GM20000 (cell line): ENCODE measurements at regions not wholly inside any gene's neighbourhood (a gene's known extent, or its start where the extent isn't known, plus 50 kb on each side); places are given as distances from the start of the nearest gene placed in this dataset.
"Not testable (repeated sequence)": the region's sequence is repeated elsewhere in the genome, so short reads cannot be mapped to it uniquely, and the experiment has no call there.

Experiments
- DNase-seq: peaks from one replicate; pipeline ENCODE4 v3.0.0; 2012; ENCODE audit warnings: low spot score
- TF ChIP-seq, protein P1 (sequence below): IDR thresholded peaks from 2 replicates; pipeline ENCODE4 v1.5.1; 2012; ENCODE audit warnings: mild to moderate bottlenecking, control low read depth; ENCODE audit errors: extremely low read depth, missing control alignments

DNA sequence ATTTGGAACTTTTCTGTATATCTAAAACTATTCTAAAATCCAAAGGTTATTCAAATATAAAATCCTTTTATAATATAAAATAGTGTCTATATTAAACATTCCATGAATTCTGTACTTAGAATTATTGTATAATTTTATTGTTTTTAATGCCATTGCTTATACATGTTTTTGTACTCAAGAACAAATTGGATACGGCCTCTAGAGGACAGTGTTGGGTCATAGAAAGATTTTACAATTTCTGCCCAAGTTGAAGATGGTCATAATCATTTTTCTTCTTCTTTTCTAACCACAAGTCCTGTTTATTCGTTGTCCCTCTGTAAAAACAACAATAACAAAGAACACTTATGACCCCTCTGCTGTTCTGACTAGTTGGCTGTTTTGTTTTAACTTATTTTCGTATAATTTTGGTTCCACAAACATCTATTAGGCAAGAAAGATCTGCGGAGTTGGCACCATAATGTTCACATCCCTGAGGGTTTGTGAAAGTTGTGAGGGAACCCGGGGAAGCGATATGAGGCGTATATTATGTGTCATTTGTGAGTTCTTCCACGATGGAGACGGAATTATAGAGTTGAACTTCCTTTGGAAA, 75.7 kb upstream of the KIF26B start:
- DNase-seq = no peak
- TF ChIP-seq, protein P1, sequence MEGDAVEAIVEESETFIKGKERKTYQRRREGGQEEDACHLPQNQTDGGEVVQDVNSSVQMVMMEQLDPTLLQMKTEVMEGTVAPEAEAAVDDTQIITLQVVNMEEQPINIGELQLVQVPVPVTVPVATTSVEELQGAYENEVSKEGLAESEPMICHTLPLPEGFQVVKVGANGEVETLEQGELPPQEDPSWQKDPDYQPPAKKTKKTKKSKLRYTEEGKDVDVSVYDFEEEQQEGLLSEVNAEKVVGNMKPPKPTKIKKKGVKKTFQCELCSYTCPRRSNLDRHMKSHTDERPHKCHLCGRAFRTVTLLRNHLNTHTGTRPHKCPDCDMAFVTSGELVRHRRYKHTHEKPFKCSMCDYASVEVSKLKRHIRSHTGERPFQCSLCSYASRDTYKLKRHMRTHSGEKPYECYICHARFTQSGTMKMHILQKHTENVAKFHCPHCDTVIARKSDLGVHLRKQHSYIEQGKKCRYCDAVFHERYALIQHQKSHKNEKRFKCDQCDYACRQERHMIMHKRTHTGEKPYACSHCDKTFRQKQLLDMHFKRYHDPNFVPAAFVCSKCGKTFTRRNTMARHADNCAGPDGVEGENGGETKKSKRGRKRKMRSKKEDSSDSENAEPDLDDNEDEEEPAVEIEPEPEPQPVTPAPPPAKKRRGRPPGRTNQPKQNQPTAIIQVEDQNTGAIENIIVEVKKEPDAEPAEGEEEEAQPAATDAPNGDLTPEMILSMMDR = peak; percentile 11

GRCh38 chr1:245074898-245075297, 79.9 kb upstream of the KIF26B start:
- DNase-seq = no peak
- TF ChIP-seq, protein P1 = no peak

DNA sequence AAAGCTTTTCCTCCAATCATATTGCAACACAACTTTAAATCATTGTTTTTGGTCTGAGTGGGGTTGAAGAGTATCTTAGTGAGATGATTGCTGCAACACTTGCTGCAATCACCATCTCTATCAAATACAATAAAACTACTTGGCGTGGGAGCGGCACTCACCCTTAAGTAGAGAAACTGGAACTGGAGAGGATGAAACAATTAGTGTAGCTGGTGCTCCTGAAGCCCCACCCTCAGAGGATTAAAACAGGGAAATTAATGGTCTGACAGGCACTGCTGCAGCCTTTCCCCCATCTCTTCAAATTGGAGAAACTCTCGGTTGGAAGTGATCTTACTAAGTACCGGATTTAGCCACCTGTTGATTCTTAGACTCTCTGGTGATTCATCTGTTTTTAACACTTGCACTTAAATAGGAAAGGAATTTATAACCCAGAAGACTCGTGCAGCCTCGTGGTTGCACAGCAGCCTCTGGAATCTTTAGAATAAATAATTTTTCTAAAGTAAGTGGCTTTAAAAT, 80.5 kb upstream of the KIF26B start:
- no peak for DNase-seq
- TF ChIP-seq, protein P1 = no peak

- no peak for DNase-seq
- TF ChIP-seq, protein P1 = no peak
Observed at GRCh38 chr1:245070836-245071615, 83.8 kb upstream of the KIF26B start.

DNA sequence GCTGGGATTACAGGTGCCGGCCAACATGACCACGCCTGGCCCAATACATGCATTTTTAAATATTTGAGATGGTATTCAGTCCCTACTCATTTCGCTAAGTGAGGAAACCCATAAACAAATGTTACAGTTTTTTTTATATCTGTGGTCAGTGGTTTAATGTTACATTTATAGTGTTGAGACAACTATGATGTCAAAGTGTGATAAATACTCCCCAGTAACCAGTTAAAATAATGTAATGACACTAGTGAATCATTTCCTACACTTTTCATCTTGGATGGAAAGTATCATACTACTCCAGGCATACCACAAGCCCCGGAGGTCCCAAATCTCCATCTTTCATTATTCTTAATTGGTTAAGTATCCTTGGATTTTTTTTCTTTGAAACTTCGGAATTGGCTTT, 87.5 kb upstream of the KIF26B start:
- no peak for DNase-seq
- TF ChIP-seq, protein P1 = no peak

DNA sequence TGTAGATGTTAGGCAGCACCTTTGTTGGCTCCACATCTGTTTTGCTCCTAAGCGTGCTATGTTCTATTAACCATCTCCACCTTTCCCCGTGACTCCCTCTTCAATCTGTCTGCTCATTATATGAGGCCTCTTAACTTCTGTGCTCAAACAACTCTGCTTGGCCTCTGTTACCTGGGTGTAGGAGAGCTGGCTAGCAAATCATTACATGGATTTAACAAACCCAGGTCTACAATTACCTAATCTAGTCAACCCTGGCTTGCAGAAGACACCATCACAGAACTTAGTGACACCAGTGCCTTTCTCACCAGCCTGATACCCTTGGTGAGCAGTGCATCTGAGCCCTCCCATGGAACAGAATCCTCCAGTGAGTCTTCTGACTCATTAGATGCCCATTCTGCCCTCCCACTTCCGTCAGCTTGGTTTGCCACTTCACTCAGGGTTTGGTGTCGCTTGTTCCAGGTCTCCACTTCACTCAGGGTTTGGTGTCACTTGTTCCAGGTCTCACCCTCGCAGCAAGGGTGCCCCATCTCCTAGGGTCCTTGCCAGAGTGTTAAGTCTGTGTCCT, 92.0 kb upstream of the KIF26B start:
- TF ChIP-seq, protein P1 = no peak
- DNase-seq = no peak

DNA sequence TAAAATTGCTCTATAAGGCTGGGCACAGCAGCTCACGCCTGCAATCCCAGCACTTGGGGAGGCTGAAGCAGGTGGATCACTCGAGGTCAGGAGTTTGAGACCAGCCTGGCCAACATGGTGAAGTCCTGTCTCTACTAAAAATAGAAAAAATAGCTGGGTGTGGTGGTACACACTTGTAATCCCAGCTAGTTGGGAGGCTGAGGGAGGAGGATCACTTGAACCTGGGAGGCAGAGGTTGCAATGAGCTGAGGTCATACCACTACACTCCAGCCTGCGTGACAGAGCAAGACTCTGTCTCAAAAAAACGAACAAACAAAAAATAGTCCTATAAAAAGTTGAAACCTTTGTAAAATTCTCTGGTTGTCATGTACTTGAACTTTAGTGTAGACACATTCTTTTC, 93.0 kb upstream of the KIF26B start:
- not testable (repeated sequence) for DNase-seq
